Subcutaneous abdominal adipose tissue (tissue), 5 donors: ENCODE measurements at regions not wholly inside any gene's neighbourhood (a gene's known extent, or its start where the extent isn't known, plus 50 kb on each side); places are given as distances from the start of the nearest gene placed in this dataset.
"Not testable (repeated sequence)": the region's sequence is repeated elsewhere in the genome, so short reads cannot be mapped to it uniquely, and the experiment has no call there.

ENCODE experiments used
- H3K27ac ChIP-seq: one replicate; pipeline ENCODE4 v1.7.0; 2013; ENCODE audit warnings: low read depth, mild to moderate bottlenecking, inconsistent platforms, low read length, moderate library complexity
- H3K27me3 ChIP-seq, 5 donors: one replicate each; pipeline ENCODE4 v1.7.0; 2013; ENCODE audit warnings: low read length in 5 of 5, inconsistent platforms in 1 of 5; ENCODE audit not compliant: control insufficient read depth in 5 of 5, insufficient read depth in 4 of 5
- H3K36me3 ChIP-seq, 5 donors: one replicate each; pipeline ENCODE4 v1.7.0; 2013; ENCODE audit warnings: low read length in 5 of 5; ENCODE audit not compliant: control insufficient read depth in 5 of 5, insufficient read depth in 5 of 5
- H3K4me1 ChIP-seq, 5 donors: one replicate each; pipeline ENCODE4 v1.7.0; 2013; ENCODE audit warnings: low read length in 5 of 5, mild to moderate bottlenecking in 3 of 5, moderate library complexity in 1 of 5; ENCODE audit not compliant: control insufficient read depth in 5 of 5, insufficient read depth in 5 of 5
- H3K4me3 ChIP-seq, 5 donors: one replicate each; pipeline ENCODE4 v1.7.0; 2013; ENCODE audit warnings: low read length in 5 of 5, low read depth in 1 of 5
- H3K9ac ChIP-seq, 5 donors: one replicate each; pipeline ENCODE4 v1.7.0; 2013; ENCODE audit warnings: low read length in 5 of 5, mild to moderate bottlenecking in 4 of 5, moderate library complexity in 3 of 5
- H3K9me3 ChIP-seq, 5 donors: one replicate each; pipeline ENCODE4 v1.7.0; 2013; ENCODE audit warnings: low read length in 5 of 5; ENCODE audit not compliant: control insufficient read depth in 5 of 5
- donor health status: healthy.
- donor health status: healthy.
- donor health status: healthy.
- donor health status: healthy.
- donor health status: healthy.

DNA sequence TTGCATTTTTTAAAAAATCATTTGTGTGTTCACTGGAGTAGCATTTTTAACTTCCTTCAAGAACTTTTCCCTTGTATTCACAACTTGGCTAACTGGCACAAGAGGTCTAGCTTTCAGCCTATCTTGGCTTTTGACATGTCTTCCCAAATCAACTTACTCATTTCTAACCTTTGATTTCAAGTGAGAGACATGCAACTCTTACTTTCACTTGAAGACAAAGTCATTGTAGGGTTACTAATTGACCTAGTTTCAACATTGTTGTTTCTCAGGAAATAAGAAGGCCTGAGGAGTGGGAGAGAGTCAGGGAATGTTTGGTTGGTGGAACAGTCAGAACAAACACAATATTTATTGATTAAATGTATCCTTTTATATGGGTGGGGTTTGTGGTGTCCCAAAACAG lies 95.0 kb upstream of the C9orf72 start:
- no peaks in the 10 kb centered on the region for H3K9me3 ChIP-seq
- no peak overlapping the region for H3K27ac ChIP-seq
- no peaks in the 10 kb centered on the region for H3K4me1 ChIP-seq
- H3K4me3 ChIP-seq, result no peak overlapping the region
- peaks cover 0 to 7% (median 0%) of the 10 kb centered on the region in 5 donors for H3K27me3 ChIP-seq
- H3K9ac ChIP-seq, result no peak overlapping the region
- no peaks in the 10 kb centered on the region for H3K36me3 ChIP-seq

GRCh38 chr9:27671636-27672035 lies 98.4 kb upstream of the C9orf72 start:
- H3K27ac ChIP-seq, result no peak overlapping the region
- H3K9me3 ChIP-seq, result no peaks in the 10 kb centered on the region
- H3K27me3 ChIP-seq, result peaks cover 0 to 2% (median 0%) of the 10 kb centered on the region in 5 donors
- no peak overlapping the region for H3K4me3 ChIP-seq
- no peaks in the 10 kb centered on the region for H3K4me1 ChIP-seq
- no peak overlapping the region for H3K9ac ChIP-seq
- H3K36me3 ChIP-seq, result no peaks in the 10 kb centered on the region

GRCh38 chr9:27672718-27673117 lies 99.4 kb upstream of the C9orf72 start:
- Histone ChIP-seq H3K27me3 (peaks cover 0 to 2% (median 0%) of the 10 kb centered on the region in 5 donors), H3K4me3 (no peak overlapping the region), H3K27ac (no peak overlapping the region), H3K9ac (no peak overlapping the region), H3K4me1 (no peaks in the 10 kb centered on the region), H3K36me3 (no peaks in the 10 kb centered on the region), H3K9me3 (no peaks in the 10 kb centered on the region)

GRCh38 chr9:27673641-27674040 lies 100.4 kb upstream of the C9orf72 start:
- H3K4me3 ChIP-seq, result no peak overlapping the region
- H3K36me3 ChIP-seq, result no peaks in the 10 kb centered on the region
- no peak overlapping the region for H3K27ac ChIP-seq
- H3K9ac ChIP-seq, result no peak overlapping the region
- peaks cover 0 to 2% (median 0%) of the 10 kb centered on the region in 5 donors for H3K27me3 ChIP-seq
- no peaks in the 10 kb centered on the region for H3K9me3 ChIP-seq
- no peaks in the 10 kb centered on the region for H3K4me1 ChIP-seq

DNA sequence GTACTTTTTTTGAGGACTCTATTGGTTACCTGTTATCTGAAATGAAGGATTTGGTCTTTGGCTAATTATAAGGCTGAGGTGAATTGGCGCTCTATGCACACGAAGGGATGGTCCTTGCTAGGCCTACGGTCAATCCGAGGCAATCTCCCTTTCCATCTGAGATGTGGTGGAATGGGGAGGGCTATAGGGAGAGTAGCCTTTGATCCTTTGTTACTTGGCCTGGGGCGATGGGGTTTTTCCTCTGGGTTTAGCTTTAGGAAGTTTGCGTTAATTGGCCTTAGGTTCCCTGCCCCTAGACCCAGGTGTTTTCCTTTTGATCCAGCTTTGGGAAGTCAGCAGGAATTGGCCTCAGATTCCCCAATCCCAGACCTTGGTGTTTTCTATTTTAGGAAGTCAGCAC lies 102.1 kb upstream of the C9orf72 start:
- Histone ChIP-seq H3K27me3 (peaks cover 0 to 2% (median 0%) of the 10 kb centered on the region in 5 donors), H3K9me3 (no peaks in the 10 kb centered on the region), H3K4me1 (no peaks in the 10 kb centered on the region), H3K4me3 (no peak overlapping the region), H3K36me3 (no peaks in the 10 kb centered on the region), H3K9ac (no peak overlapping the region), H3K27ac (no peak overlapping the region)

GRCh38 chr9:27676827-27677226 lies 103.5 kb upstream of the C9orf72 start:
- H3K27ac ChIP-seq, result no peak overlapping the region
- no peak overlapping the region for H3K4me3 ChIP-seq
- no peaks in the 10 kb centered on the region for H3K9me3 ChIP-seq
- no peaks in the 10 kb centered on the region for H3K36me3 ChIP-seq
- H3K27me3 ChIP-seq, result peaks cover 0 to 2% (median 0%) of the 10 kb centered on the region in 5 donors
- H3K4me1 ChIP-seq, result no peaks in the 10 kb centered on the region
- H3K9ac ChIP-seq, result no peak overlapping the region

DNA sequence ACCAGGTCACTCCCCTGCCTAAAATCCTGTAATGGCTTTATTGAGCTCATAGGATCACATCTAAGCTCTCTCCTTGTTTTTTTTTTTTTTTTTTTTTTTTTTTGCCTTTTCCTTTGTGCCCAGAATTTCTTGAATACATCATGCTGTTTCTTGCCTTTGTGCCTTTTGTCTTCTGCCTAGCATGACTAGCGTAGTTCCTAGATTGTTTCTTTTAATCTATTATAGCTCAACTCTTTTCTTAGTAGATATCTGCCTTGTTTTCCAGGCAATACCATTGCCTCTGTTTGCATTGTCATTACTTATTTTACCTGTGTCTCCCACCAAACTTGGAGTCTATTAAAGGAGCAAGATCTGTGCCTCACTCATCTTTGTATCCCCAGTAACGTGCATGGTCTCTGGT lies 106.1 kb upstream of the C9orf72 start:
- H3K4me1 ChIP-seq, result no peaks in the 10 kb centered on the region

GRCh38 chr9:27683181-27683580 lies 109.9 kb upstream of the C9orf72 start:
- H3K9ac ChIP-seq, result no peak overlapping the region
- H3K4me1 ChIP-seq, result no peaks in the 10 kb centered on the region
- H3K27me3 ChIP-seq, result no peaks in the 10 kb centered on the region
- H3K36me3 ChIP-seq, result no peaks in the 10 kb centered on the region
- H3K27ac ChIP-seq, result no peak overlapping the region
- no peaks in the 10 kb centered on the region for H3K9me3 ChIP-seq
- H3K4me3 ChIP-seq, result no peak overlapping the region

More for the DNA sequence above, 106.1 kb upstream of the C9orf72 start:
- H3K27me3 ChIP-seq, result peaks cover 0 to 2% (median 0%) of the 10 kb centered on the region in 5 donors
- no peak overlapping the region for H3K4me3 ChIP-seq
- no peak overlapping the region for H3K9ac ChIP-seq
- no peak overlapping the region for H3K27ac ChIP-seq
- H3K9me3 ChIP-seq, result no peaks in the 10 kb centered on the region
- no peaks in the 10 kb centered on the region for H3K36me3 ChIP-seq

GRCh38 chr9:27688954-27689353 lies 115.7 kb upstream of the C9orf72 start:
- H3K27ac ChIP-seq, result no peak overlapping the region
- H3K36me3 ChIP-seq, result no peaks in the 10 kb centered on the region
- H3K4me1 ChIP-seq, result no peaks in the 10 kb centered on the region
- H3K9ac ChIP-seq, result no peak overlapping the region
- no peaks in the 10 kb centered on the region for H3K9me3 ChIP-seq
- no peaks in the 10 kb centered on the region for H3K27me3 ChIP-seq
- H3K4me3 ChIP-seq, result no peak overlapping the region

DNA sequence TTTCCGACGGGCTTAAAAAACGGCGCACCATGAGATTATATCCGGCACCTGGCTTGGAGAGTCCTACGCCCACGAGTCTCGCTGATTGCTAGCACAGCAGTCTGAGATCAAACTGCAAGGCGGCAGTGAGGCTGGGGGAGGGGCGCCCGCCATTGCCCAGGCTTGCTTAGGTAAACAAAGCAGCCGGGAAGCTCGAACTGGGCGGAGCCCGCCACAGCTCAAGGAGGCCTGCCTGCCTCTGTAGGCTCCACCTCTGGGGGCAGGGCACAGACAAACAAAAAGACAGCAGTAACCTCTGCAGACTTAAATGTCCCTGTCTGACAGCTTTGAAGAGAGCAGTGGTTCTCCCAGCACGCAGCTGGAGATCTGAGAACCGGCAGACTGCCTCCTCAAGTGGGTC lies 117.5 kb upstream of the C9orf72 start:
- H3K4me1 ChIP-seq, H3K4me3 ChIP-seq, H3K9ac ChIP-seq, H3K27ac ChIP-seq, H3K36me3 ChIP-seq, H3K9me3 ChIP-seq, H3K27me3 ChIP-seq: not testable (repeated sequence)

DNA sequence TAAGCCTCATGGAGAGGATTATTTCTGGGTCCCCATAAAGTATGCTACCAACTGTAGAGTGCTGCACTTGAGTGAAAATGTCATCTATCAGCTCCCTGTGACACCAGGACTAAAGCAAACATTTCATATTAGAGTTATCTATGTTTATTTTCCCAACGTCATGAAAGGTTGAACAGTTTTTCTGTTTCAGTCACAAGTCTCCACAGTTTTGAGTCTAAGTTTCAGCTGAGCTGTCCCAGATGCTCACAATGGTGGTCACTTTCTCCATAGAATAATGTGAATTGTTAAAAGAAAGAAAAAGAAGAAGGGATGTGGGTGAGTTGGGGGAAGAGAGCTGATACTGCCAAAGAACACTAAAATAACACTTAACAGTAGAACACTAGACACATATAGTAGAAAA lies 126.3 kb upstream of the C9orf72 start:
- Histone ChIP-seq H3K27me3 (no peaks in the 10 kb centered on the region), H3K4me1 (peaks cover 0 to 3% (median 0%) of the 10 kb centered on the region in 5 donors), H3K9me3 (no peaks in the 10 kb centered on the region), H3K9ac (no peak overlapping the region), H3K4me3 (no peak overlapping the region), H3K36me3 (no peaks in the 10 kb centered on the region), H3K27ac (no peak overlapping the region)
